HUES48 (cell line): ENCODE measurements at regions not wholly inside any gene's neighbourhood (a gene's known extent, or its start where the extent isn't known, plus 50 kb on each side); places are given as distances from the start of the nearest gene placed in this dataset.

Experiments used
- H3K27ac ChIP-seq: one replicate; pipeline ENCODE4 v1.7.0; 2013; ENCODE audit warnings: low read depth, low read length, inconsistent platforms
- H3K27me3 ChIP-seq: 2 replicates; pipeline ENCODE4 v1.6.1; 2013; ENCODE audit warnings: mild to moderate bottlenecking, low read length; ENCODE audit not compliant: control insufficient read depth, insufficient read depth
- H3K36me3 ChIP-seq: 2 replicates; pipeline ENCODE4 v1.6.1; 2013; ENCODE audit warnings: low read length; ENCODE audit not compliant: control insufficient read depth, insufficient read depth
- H3K4me1 ChIP-seq: 2 replicates; pipeline ENCODE4 v1.6.1; 2013; ENCODE audit warnings: mild to moderate bottlenecking, low read length; ENCODE audit not compliant: control insufficient read depth, insufficient read depth
- H3K4me3 ChIP-seq: 2 replicates; pipeline ENCODE4 v1.5.1; 2013; ENCODE audit warnings: mild to moderate bottlenecking, low read depth, low read length
- H3K9ac ChIP-seq: 2 replicates; pipeline ENCODE4 v1.6.1; 2013; ENCODE audit warnings: mild to moderate bottlenecking, low read depth, low read length, moderate library complexity
- H3K9me3 ChIP-seq: 2 replicates; pipeline ENCODE4 v1.6.1; 2013; ENCODE audit warnings: low read length; ENCODE audit not compliant: control insufficient read depth, insufficient read depth

GRCh38 chr21:41689289-41689583 lies 77.6 kb downstream of the RIPK4 start:
- Histone ChIP-seq H3K27ac (no peak overlapping the region), H3K9me3 (no peaks in the 10 kb centered on the region), H3K4me1 (no peaks in the 10 kb centered on the region), H3K4me3 (no peak overlapping the region), H3K36me3 (no peaks in the 10 kb centered on the region), H3K27me3 (no peaks in the 10 kb centered on the region), H3K9ac (no peak overlapping the region)

GRCh38 chr21:41687633-41688032 lies 79.2 kb downstream of the RIPK4 start:
- no peak overlapping the region for H3K27ac ChIP-seq
- H3K9ac ChIP-seq, result no peak overlapping the region

GRCh38 chr21:41686664-41687063 lies 80.2 kb downstream of the RIPK4 start:
- no peaks in the 10 kb centered on the region for H3K9me3 ChIP-seq
- H3K4me3 ChIP-seq, result no peak overlapping the region
- no peaks in the 10 kb centered on the region for H3K4me1 ChIP-seq
- H3K27me3 ChIP-seq, result no peaks in the 10 kb centered on the region
- H3K36me3 ChIP-seq, result no peaks in the 10 kb centered on the region
- H3K27ac ChIP-seq, result no peak overlapping the region
- H3K9ac ChIP-seq, result no peak overlapping the region

More at GRCh38 chr21:41687633-41688032, 79.2 kb downstream of the RIPK4 start:
- Histone ChIP-seq H3K36me3 (no peaks in the 10 kb centered on the region), H3K4me3 (no peak overlapping the region), H3K9me3 (no peaks in the 10 kb centered on the region), H3K27me3 (no peaks in the 10 kb centered on the region), H3K4me1 (no peaks in the 10 kb centered on the region)

- H3K9ac ChIP-seq, result no peak overlapping the region
- H3K27ac ChIP-seq, result no peak overlapping the region
- H3K36me3 ChIP-seq, result no peaks in the 10 kb centered on the region
- no peaks in the 10 kb centered on the region for H3K4me1 ChIP-seq
- no peaks in the 10 kb centered on the region for H3K27me3 ChIP-seq
- H3K4me3 ChIP-seq, result no peak overlapping the region
- no peaks in the 10 kb centered on the region for H3K9me3 ChIP-seq
Measured at GRCh38 chr21:41685511-41686149, 81.2 kb downstream of the RIPK4 start.

GRCh38 chr21:41684381-41685245 lies 82.2 kb downstream of the RIPK4 start:
- Histone ChIP-seq H3K4me3 (no peak overlapping the region), H3K9me3 (no peaks in the 10 kb centered on the region), H3K4me1 (no peaks in the 10 kb centered on the region), H3K27ac (no peak overlapping the region), H3K27me3 (no peaks in the 10 kb centered on the region), H3K9ac (no peak overlapping the region), H3K36me3 (no peaks in the 10 kb centered on the region)

- no peaks in the 10 kb centered on the region for H3K27me3 ChIP-seq
- no peaks in the 10 kb centered on the region; the same call in 1 of the 2 replicates for H3K4me1 ChIP-seq
- H3K9ac ChIP-seq, result no peak overlapping the region
- no peaks in the 10 kb centered on the region for H3K9me3 ChIP-seq
- no peak overlapping the region for H3K4me3 ChIP-seq
- H3K36me3 ChIP-seq, result no peaks in the 10 kb centered on the region
- no peak overlapping the region for H3K27ac ChIP-seq
Measured at GRCh38 chr21:41683815-41684214, 83.0 kb downstream of the RIPK4 start.

GRCh38 chr21:41682719-41683179 lies 84.1 kb downstream of the RIPK4 start:
- Histone ChIP-seq H3K9me3 (no peaks in the 10 kb centered on the region), H3K4me3 (no peak overlapping the region), H3K9ac (no peak overlapping the region), H3K36me3 (no peaks in the 10 kb centered on the region), H3K27me3 (no peaks in the 10 kb centered on the region), H3K4me1 (peaks cover 6% of the 10 kb centered on the region), H3K27ac (no peak overlapping the region)

- H3K9me3 ChIP-seq, result no peaks in the 10 kb centered on the region
- no peak overlapping the region for H3K9ac ChIP-seq
- H3K36me3 ChIP-seq, result no peaks in the 10 kb centered on the region
- peaks cover 6% of the 10 kb centered on the region for H3K4me1 ChIP-seq
- H3K4me3 ChIP-seq, result no peak overlapping the region
- H3K27ac ChIP-seq, result no peak overlapping the region
- H3K27me3 ChIP-seq, result no peaks in the 10 kb centered on the region
Measured at GRCh38 chr21:41681939-41682718, 84.7 kb downstream of the RIPK4 start.

GRCh38 chr21:41681348-41681801 lies 85.5 kb downstream of the RIPK4 start:
- H3K36me3 ChIP-seq, result no peaks in the 10 kb centered on the region
- H3K27me3 ChIP-seq, result no peaks in the 10 kb centered on the region
- no peak overlapping the region for H3K9ac ChIP-seq
- peaks cover 6% of the 10 kb centered on the region for H3K4me1 ChIP-seq
- H3K27ac ChIP-seq, result no peak overlapping the region
- no peaks in the 10 kb centered on the region for H3K9me3 ChIP-seq
- H3K4me3 ChIP-seq, result no peak overlapping the region

GRCh38 chr21:41680444-41681347 lies 86.2 kb downstream of the RIPK4 start:
- no peaks in the 10 kb centered on the region for H3K36me3 ChIP-seq
- no peak overlapping the region for H3K27ac ChIP-seq
- no peak overlapping the region for H3K4me3 ChIP-seq
- H3K9ac ChIP-seq, result no peak overlapping the region
- H3K4me1 ChIP-seq, result peaks cover 6% of the 10 kb centered on the region
- H3K27me3 ChIP-seq, result no peaks in the 10 kb centered on the region
- no peaks in the 10 kb centered on the region for H3K9me3 ChIP-seq
